SK-N-SH (cell line): ENCODE measurements at regions not wholly inside any gene's neighbourhood (a gene's known extent, or its start where the extent isn't known, plus 50 kb on each side); places are given as distances from the start of the nearest gene placed in this dataset.

Experiments
- GABPA ChIP-seq: IDR thresholded peaks from 2 replicates; pipeline ENCODE4 v1.4.0; 2012; ENCODE audit warnings: low read depth, mild to moderate bottlenecking
- POLR2AphosphoS5 ChIP-seq: IDR thresholded peaks from 2 replicates; pipeline ENCODE4 v1.6.1; 2012; ENCODE audit warnings: low read depth, low read length

DNA sequence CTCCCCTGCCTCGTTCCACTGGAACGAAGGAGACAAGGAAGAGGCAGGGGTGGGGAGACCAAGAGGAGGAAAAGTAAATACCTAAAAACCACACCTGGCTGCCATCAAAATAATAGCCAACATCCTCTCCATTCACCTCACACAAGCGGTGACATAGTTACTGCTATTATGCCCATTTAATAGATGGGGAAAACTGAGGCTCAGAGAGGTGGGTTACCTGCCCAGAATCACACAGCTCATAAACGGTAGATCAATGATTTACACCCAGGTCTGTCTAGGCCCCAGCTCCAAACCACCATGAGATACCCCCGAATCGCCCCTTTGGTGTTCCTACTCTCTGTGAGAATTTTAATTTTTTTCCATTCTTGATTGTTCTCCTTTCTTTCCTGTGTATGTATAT is 253.8 kb downstream of the BMP7 start:
- TF ChIP-seq GABPA = no peak
- TF ChIP-seq POLR2AphosphoS5 = no peak
